UCSD-AML1 (cell line): ENCODE measurements at regions not wholly inside any gene's neighbourhood (a gene's known extent, or its start where the extent isn't known, plus 50 kb on each side); places are given as distances from the start of the nearest gene placed in this dataset.
"Not testable (repeated sequence)": the region's sequence is repeated elsewhere in the genome, so short reads cannot be mapped to it uniquely, and the experiment has no call there.

ENCODE experiments used
- DNase-seq: peaks from one replicate; lab custom pipeline; 2025; ENCODE audit not compliant: unreplicated experiment; lab: John Stamatoyannopoulos, UW

- no peak for DNase-seq
Observed at GRCh38 chr11:134659882-134660281, 247.8 kb upstream of the B3GAT1 start.

- no peak for DNase-seq
Observed at GRCh38 chr11:134658481-134659225, 246.6 kb upstream of the B3GAT1 start.

- no peak for DNase-seq
Observed at GRCh38 chr11:134657631-134658030, 245.6 kb upstream of the B3GAT1 start.

GRCh38 chr11:134656861-134657540 lies 245.0 kb upstream of the B3GAT1 start:
- no peak for DNase-seq

- not testable (repeated sequence) for DNase-seq
Observed at GRCh38 chr11:134656086-134656840, 244.2 kb upstream of the B3GAT1 start.

GRCh38 chr11:134655189-134655989 lies 243.3 kb upstream of the B3GAT1 start:
- no peak for DNase-seq

GRCh38 chr11:134654161-134654915 lies 242.3 kb upstream of the B3GAT1 start:
- DNase-seq, result no peak

GRCh38 chr11:134652586-134653255 lies 240.7 kb upstream of the B3GAT1 start:
- no peak for DNase-seq

- no peak for DNase-seq
Observed at GRCh38 chr11:134647066-134647743, 235.2 kb upstream of the B3GAT1 start.

GRCh38 chr11:134646561-134646960 lies 234.5 kb upstream of the B3GAT1 start:
- no peak for DNase-seq

GRCh38 chr11:134645576-134645975 lies 233.5 kb upstream of the B3GAT1 start:
- DNase-seq, result no peak

- DNase-seq, result no peak
Observed at GRCh38 chr11:134644476-134645456, 232.7 kb upstream of the B3GAT1 start.

GRCh38 chr11:134643115-134644012 lies 231.3 kb upstream of the B3GAT1 start:
- DNase-seq, result no peak

- no peak for DNase-seq
Observed at GRCh38 chr11:134642206-134642605, 230.2 kb upstream of the B3GAT1 start.

GRCh38 chr11:134640971-134641968 lies 229.2 kb upstream of the B3GAT1 start:
- DNase-seq, result no peak

GRCh38 chr11:134640536-134640935 lies 228.5 kb upstream of the B3GAT1 start:
- no peak for DNase-seq
